Skeletal muscle satellite cell (primary cell): ENCODE measurements at regions not wholly inside any gene's neighbourhood (a gene's known extent, or its start where the extent isn't known, plus 50 kb on each side); places are given as distances from the start of the nearest gene placed in this dataset.

Experiments used
- H3K27me3 ChIP-seq: 2 replicates; pipeline ENCODE4 v1.7.0; 2013; ENCODE audit warnings: low read length; ENCODE audit not compliant: control insufficient read depth, insufficient read depth
- H3K36me3 ChIP-seq: 2 replicates; pipeline ENCODE4 v1.7.0; 2013; ENCODE audit warnings: mild to moderate bottlenecking, control low read depth, low read length; ENCODE audit not compliant: insufficient read depth
- H3K4me1 ChIP-seq: 2 replicates; pipeline ENCODE4 v1.7.0; 2013; ENCODE audit warnings: low read length; ENCODE audit not compliant: control insufficient read depth, insufficient read depth
- H3K4me2 ChIP-seq: 2 replicates; pipeline ENCODE4 v1.7.0; 2013; ENCODE audit warnings: mild to moderate bottlenecking, low read length
- H3K4me3 ChIP-seq: 2 replicates; pipeline ENCODE4 v1.7.0; 2013; ENCODE audit warnings: low read length
- H3K9ac ChIP-seq: 2 replicates; pipeline ENCODE4 v1.7.0; 2013; ENCODE audit warnings: mild to moderate bottlenecking, low read depth, low read length, moderate library complexity
- H3K9me3 ChIP-seq: replicated peaks from 2 replicates; pipeline ENCODE4 v1.7.0; 2013; ENCODE audit warnings: mild to moderate bottlenecking, control low read depth, low read length

DNA sequence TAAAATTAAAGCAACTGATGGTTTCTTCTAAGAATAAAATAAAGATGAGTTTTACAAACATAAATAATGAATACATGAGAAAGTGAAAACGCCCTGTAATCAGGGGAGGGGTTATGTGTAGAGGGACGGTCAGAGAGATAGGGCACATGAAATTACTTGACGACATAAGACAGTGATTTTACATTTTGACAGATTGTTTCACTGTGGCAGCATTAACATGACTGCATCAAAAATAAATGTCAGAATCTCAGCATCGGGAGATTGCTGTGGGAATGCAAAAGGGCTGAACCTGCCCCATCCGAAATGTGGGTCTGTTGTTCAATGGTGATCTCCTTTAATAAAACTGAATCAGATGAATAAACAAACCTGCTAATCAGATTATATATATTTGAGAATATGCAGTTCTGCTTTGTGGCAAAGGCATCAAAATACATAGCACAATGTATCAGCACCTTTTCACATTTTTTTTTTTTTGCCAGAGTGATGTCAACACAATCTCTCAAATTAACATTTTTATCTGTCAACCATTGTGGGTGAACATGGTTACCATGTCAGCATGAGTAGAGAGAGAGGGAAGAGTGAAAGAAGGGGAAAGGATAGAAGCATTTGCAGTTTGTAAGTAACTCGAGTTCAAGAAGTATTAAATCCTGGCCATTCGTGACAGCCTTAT, 177.1 kb upstream of the MAN1A1 start:
- Histone ChIP-seq H3K27me3 (no peaks in the 10 kb centered on the region), H3K4me3 (no peak overlapping the region), H3K4me1 (no peaks in the 10 kb centered on the region), H3K4me2 (no peak overlapping the region), H3K36me3 (no peaks in the 10 kb centered on the region), H3K9me3 (no peaks in the 10 kb centered on the region), H3K9ac (no peak overlapping the region)

DNA sequence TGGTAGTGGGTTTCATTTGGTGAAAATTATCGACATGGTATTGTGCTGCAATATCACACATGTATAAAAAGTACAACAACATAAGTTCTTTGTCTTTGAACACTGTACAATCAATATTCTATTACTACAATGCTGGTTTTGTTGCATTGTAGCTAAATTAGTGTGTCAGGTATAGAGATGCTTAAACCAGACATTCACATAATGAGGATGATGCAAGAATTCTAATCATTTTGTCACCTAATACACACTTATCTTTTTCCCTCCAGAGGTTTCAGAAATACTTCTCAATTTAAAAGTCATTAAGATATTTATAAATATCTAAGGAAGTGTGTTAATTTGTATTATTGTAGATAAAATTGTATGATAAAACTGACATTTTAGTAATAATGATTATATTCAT, 174.8 kb upstream of the MAN1A1 start:
- Histone ChIP-seq H3K4me2 (no peak overlapping the region), H3K4me1 (no peaks in the 10 kb centered on the region), H3K36me3 (no peaks in the 10 kb centered on the region), H3K9ac (no peak overlapping the region), H3K4me3 (no peak overlapping the region), H3K27me3 (no peaks in the 10 kb centered on the region), H3K9me3 (no peaks in the 10 kb centered on the region)

DNA sequence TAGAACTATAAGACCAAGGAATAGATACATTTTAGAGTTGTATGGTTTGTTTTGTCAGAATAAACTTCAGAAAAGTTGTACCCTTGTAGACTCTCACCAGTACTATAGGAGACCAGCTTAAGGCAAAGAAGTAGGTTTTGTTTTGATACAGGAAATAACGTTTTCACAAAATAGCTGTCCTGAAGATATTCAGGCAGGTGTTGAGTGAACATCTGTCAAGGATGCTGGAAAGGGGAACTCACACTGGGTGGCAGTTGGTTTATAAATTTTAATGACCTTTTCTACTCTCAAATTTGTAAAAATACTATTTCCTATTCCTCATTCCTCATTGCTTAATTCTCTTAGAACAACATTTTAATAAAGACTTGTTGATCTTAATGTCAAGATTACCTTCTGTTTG, 174.0 kb upstream of the MAN1A1 start:
- Histone ChIP-seq H3K27me3 (no peaks in the 10 kb centered on the region), H3K4me1 (no peaks in the 10 kb centered on the region), H3K9ac (no peak overlapping the region), H3K36me3 (no peaks in the 10 kb centered on the region), H3K4me3 (no peak overlapping the region), H3K9me3 (no peaks in the 10 kb centered on the region), H3K4me2 (no peak overlapping the region)

DNA sequence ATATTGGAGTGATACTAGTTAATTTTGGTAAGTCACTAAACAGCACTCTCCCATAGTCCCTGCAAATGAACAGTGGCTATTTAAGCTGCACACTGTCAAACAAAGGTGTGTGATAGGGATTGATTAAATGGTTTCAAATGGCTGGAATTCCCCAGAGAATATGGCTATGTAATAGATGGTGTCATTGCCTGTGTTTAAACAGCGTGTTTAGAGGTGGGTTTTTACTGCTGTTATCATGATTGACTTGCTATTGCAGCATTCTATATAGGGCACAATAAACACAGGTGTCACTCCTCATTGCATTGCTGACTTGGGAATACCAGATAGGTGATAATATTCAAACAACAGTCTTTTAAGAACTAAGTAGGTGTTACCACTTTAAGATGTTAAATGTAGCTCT, 171.7 kb upstream of the MAN1A1 start:
- H3K27me3 ChIP-seq = no peaks in the 10 kb centered on the region
- H3K4me2 ChIP-seq = no peak overlapping the region
- H3K4me1 ChIP-seq = no peaks in the 10 kb centered on the region
- H3K36me3 ChIP-seq = no peaks in the 10 kb centered on the region
- no peak overlapping the region for H3K4me3 ChIP-seq
- no peaks in the 10 kb centered on the region for H3K9me3 ChIP-seq
- no peak overlapping the region for H3K9ac ChIP-seq

DNA sequence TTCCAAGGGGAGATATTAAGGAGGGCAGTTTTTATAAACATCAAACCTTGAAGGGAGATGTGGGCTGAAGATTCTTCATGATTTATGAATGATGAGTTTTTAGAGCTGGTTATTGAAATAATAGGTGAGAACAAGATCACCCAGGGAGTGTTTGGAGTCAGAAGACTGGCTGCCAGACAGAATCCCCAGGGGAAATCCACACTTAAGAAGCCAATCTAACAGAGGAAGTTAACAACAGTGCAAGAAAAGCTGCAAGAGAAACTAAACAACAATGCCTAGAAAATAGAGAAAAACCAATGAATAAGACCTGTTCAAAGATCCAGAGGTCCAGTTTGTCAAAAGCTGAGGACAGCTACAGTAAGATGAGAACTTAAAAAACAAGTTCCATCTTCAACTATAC, 167.9 kb upstream of the MAN1A1 start:
- Histone ChIP-seq H3K9me3 (no peaks in the 10 kb centered on the region), H3K36me3 (no peaks in the 10 kb centered on the region), H3K9ac (no peak overlapping the region), H3K4me2 (no peak overlapping the region), H3K4me3 (no peak overlapping the region), H3K4me1 (no peaks in the 10 kb centered on the region), H3K27me3 (no peaks in the 10 kb centered on the region)

DNA sequence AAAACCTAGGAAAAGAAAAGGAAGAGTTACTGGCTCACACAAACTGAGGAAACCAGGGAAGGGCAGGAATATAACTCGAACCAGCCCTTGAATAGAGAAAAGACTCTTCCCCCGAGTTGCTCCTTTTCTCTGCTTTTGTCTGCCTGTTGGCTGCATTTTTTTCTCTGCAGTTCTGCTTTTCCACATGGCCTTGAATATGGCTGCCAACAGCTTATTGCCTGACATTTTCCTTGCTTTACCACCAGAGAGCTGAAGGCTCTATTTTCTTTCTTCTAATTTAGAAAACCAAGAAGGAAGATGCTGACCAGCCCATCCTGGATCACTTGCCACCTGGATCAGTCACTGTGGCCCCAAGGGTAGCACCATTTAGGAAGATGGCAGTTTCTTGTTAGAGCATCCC, 164.8 kb upstream of the MAN1A1 start:
- Histone ChIP-seq H3K36me3 (no peaks in the 10 kb centered on the region), H3K9ac (no peak overlapping the region), H3K4me1 (no peaks in the 10 kb centered on the region), H3K4me2 (no peak overlapping the region), H3K4me3 (no peak overlapping the region), H3K9me3 (no peaks in the 10 kb centered on the region), H3K27me3 (no peaks in the 10 kb centered on the region)

DNA sequence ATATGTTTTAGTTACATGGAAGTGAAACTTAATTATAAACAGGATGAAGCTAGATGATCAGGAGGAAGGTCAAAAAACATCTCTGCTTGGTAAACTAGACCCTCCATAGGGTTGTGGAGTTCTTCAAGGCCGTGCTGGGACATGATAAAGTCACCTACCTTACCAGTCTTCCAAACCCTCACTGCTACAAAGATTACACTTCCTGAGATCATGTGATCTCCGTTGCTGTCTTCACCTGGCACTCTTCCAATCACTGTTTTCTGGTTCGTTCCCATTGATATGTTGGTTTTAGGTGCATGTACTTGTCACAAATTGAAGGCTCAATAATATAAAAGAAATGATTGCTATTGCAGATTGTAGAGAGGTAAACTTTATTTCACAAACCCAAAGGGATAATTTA, 161.5 kb upstream of the MAN1A1 start:
- Histone ChIP-seq H3K36me3 (no peaks in the 10 kb centered on the region), H3K4me3 (no peak overlapping the region), H3K27me3 (no peaks in the 10 kb centered on the region), H3K9me3 (no peaks in the 10 kb centered on the region), H3K4me2 (no peak overlapping the region), H3K4me1 (no peaks in the 10 kb centered on the region), H3K9ac (no peak overlapping the region)

DNA sequence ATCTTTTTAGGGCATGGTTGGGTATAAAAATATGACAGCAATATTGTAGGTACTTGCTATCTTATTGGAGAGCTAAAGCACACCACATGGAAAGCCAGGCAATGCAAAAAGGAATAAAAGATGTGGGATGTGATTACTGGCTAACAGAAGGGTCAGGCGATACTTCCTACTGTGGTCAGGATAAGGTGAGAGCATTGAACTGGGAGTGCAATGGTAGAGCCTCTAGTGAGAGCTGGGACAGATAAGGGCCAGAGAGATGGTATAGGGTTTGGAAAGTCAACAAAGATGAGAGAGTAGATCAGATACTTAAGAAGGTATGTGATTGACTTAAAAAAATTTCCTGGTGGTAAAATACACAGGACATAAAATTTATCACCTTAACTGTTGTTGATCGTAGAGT, 160.7 kb upstream of the MAN1A1 start:
- Histone ChIP-seq H3K4me3 (no peak overlapping the region), H3K4me2 (no peak overlapping the region), H3K9ac (no peak overlapping the region), H3K4me1 (no peaks in the 10 kb centered on the region), H3K9me3 (no peaks in the 10 kb centered on the region), H3K36me3 (no peaks in the 10 kb centered on the region), H3K27me3 (no peaks in the 10 kb centered on the region)

DNA sequence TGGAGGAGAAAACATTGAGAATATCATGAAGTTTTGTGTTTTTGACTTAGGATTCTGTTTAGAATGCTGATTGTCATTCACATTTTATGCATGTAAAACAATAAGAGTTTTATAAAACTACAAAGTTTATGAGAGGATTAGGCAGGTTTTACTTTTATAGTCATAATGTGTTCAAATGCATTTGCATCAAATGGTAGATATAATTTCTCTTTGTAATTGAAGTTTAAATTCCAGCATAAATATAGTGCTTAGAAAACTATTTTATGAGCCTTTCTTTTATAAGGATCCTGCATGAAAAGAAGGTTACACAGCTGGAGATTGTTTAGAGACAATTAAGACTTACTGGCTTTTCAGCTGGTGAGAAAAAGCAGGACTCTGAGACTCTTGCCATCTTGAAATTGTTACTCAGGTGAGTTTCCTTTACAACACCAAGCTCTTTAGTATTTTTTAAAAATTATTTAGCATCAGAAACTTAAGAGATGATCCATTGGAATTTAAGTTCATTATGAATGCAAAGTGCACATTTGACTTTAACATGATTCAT, 157.1 kb upstream of the MAN1A1 start:
- H3K4me3 ChIP-seq = no peak overlapping the region
- no peak overlapping the region for H3K9ac ChIP-seq
- H3K4me1 ChIP-seq = no peaks in the 10 kb centered on the region
- H3K27me3 ChIP-seq = no peaks in the 10 kb centered on the region
- no peak overlapping the region for H3K4me2 ChIP-seq
- H3K9me3 ChIP-seq = no peaks in the 10 kb centered on the region
- H3K36me3 ChIP-seq = no peaks in the 10 kb centered on the region

DNA sequence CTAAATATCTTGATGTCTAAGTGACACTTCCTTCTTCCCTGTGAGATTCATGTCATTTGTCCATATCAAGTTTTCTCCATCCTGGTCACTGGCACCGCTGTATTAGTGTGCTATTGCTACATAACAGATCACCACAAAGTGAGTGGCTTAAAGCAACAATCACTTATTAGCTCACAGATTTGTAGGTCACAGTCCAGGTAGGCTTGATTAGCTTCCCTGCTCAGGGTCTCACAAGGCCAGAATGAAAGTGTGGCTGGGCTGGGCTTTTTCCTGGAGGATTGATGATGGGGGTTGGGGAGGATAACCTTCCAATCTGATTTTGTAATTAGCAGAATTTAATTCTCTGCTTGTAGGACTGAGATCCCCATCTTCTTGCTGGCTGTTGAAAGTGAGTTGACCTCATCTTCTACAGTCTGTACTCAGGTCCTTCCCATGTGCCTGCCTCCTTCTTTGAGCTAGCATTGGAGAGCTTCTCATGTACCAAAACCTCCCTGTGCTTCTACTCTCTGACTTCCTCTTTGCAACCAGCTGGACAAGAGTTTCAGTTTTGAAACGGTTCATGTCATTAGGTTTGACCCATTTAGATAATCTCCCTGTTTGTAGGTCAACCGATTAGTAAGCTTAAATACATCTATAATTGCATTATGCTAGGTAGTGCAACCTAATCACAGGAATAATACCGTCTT, 152.4 kb upstream of the MAN1A1 start:
- no peaks in the 10 kb centered on the region for H3K4me1 ChIP-seq
- H3K9me3 ChIP-seq = no peaks in the 10 kb centered on the region
- H3K27me3 ChIP-seq = no peaks in the 10 kb centered on the region
- H3K9ac ChIP-seq = no peak overlapping the region
- H3K36me3 ChIP-seq = no peaks in the 10 kb centered on the region
- H3K4me2 ChIP-seq = no peak overlapping the region
- H3K4me3 ChIP-seq = no peak overlapping the region

DNA sequence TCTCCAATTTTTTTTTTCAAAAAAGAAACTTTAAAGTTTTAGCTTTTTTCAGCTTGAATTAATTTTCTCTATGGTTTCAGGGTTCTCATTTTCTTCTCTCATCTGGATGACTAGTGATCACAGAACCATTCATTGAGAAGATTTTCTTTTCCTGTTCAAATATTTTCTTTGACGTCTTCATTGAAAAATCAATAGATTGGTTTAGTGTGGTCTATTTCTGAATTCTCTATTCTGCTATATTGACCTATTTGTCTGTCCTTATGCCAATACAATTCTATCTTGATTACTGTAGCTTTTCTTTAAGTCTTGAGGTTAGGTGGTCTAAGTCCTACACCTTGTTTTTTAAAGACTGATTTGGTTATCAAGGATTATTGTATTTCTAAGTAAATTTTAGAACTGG, 150.2 kb upstream of the MAN1A1 start:
- Histone ChIP-seq H3K4me3 (no peak overlapping the region), H3K9me3 (no peaks in the 10 kb centered on the region), H3K4me1 (no peaks in the 10 kb centered on the region), H3K27me3 (no peaks in the 10 kb centered on the region), H3K36me3 (no peaks in the 10 kb centered on the region), H3K9ac (no peak overlapping the region), H3K4me2 (no peak overlapping the region)
